GM19043 (cell line): ENCODE measurements at regions not wholly inside any gene's neighbourhood (a gene's known extent, or its start where the extent isn't known, plus 50 kb on each side); places are given as distances from the start of the nearest gene placed in this dataset.
"Not testable (repeated sequence)": the region's sequence is repeated elsewhere in the genome, so short reads cannot be mapped to it uniquely, and the experiment has no call there.

Experiments
- ATAC-seq: cut with Tn5 transposase; IDR thresholded peaks from one replicate; pipeline ENCODE4 v1.9.1; 2021; ENCODE audit warnings: low read depth; ENCODE audit not compliant: unreplicated experiment

DNA sequence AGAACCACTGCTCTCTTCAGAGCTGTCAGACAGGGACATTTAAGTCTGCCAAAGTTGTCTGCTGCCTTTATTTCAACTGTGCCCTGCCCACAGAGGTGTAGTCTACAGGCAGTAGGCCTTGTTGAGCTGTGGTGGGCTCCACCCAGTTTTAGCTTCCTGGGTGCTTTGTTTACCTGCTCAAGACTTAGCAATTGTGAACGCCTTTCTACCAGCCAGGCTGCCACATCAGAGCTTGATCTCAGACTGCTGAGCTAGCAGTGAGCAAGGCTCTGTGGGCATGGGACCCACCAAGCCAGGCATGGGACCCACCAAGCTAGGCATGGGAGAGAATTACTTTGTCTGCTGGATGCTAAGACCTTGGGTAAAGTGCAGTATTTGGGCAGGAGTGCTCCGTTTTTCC lies 351.8 kb downstream of the CDY1 start:
- ATAC-seq = not testable (repeated sequence)

DNA sequence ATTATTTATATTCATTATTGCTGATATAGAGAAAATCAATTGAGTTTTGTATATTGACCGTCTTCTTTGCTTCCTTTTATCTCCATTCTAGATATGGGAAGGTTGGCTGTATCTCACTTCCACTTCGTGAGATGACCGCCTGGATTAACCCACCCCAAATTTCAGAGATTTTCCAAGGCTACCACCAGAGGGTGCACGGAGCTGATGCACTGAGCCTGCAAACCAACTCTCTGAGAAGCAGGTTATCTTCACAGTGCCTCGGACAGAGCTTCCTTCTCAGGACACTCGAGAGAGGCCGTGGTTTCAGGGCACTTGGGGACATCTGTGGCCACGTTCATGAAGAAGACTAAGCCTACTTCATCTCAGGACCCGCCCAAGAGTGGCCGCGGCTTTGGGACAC lies 365.8 kb downstream of the CDY1 start:
- not testable (repeated sequence) for ATAC-seq

- not testable (repeated sequence) for ATAC-seq
These were observed 377.9 kb downstream of the CDY1 start for GRCh38 chrY:25999848-26000247.

- not testable (repeated sequence) for ATAC-seq
These were observed 425.4 kb downstream of the CDY1 start for GRCh38 chrY:26047365-26047764.

DNA sequence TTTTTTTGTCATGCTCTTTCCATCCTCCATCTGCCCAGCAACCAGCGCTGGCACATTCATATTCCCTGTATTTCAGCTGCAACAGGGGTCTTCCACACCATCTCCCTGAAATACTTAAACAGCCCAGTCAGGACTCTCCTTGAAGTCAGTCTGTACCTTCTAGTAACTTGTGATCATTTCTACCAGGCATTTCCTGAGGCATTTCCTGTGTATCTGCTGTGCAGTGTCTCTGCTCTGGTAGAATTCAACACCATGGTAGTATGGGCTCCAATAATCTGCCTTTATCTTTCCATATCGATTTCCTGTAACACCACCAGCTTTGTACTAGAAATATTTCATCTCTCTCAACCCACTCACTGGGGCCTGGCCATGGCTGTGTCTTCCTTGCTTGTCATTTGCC lies 436.0 kb downstream of the CDY1 start:
- ATAC-seq = not testable (repeated sequence)

DNA sequence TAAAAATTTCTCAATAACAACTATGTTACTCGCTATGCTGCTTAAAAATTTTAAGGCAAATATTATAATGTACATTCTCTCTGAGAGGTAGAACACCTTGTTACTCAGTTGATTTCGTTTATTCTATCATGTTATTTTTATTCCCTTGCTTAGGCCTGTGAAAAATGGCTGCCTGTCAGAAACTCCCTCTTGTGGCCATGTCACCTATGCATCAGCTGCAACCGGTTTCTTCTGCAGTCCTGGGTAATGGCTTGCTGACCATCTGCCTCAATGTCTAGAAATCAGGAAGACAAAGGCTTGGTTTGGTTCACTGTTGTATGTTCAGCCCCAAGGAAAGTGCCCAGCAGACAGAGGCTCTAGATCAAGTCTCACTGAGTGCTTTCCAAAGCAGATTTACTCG lies 437.3 kb downstream of the CDY1 start:
- not testable (repeated sequence) for ATAC-seq

DNA sequence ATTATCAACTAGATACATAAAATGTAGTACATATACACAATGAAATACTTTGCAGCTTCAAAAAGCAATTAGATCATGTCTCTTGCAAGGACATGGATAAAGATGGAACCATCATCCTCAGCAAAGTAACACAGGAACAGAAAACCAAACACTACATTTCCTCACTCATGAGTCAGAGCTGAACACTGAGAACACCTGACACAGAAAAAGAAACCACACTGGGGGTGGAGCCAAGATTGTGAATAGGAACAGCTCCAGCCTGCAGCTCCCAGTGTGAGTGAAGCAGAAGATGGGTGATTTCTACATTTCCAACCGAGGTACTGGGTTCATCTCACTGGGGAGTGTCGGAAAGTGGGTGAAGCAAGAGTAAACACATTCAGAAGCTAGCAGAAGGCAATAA lies 451.2 kb downstream of the CDY1 start:
- ATAC-seq = peak; percentile 57

DNA sequence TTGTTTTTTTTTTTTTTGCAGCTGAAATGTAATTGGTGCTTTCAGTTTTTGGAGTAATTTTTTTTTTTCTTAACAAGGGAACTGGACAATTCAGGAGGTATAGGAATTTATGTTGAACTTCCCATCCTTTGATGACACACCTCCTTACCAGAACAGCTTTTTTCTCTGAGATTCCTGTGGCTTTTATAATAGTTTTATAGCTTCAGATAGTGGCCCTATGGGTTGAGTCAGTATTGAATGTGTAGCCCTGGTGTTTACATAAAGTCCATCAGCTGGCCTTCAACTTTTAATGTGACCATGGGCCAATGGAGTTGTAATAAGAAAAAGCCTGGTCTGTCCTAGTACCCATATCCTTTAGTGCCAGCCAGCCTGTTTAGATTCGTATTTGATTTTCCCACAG lies 457.5 kb downstream of the CDY1 start:
- ATAC-seq = not testable (repeated sequence)

- ATAC-seq = not testable (repeated sequence)
These were observed 459.3 kb downstream of the CDY1 start for GRCh38 chrY:26081266-26081665.

GRCh38 chrY:26087153-26087552 lies 465.2 kb downstream of the CDY1 start:
- ATAC-seq = not testable (repeated sequence)
